D341Med (cell line): ENCODE measurements at regions not wholly inside any gene's neighbourhood (a gene's known extent, or its start where the extent isn't known, plus 50 kb on each side); places are given as distances from the start of the nearest gene placed in this dataset.
"Not testable (repeated sequence)": the region's sequence is repeated elsewhere in the genome, so short reads cannot be mapped to it uniquely, and the experiment has no call there.

Source experiments
- DNase-seq: peaks from one replicate; pipeline ENCODE4 v3.0.0; 2012; ENCODE audit warnings: low spot score

DNA sequence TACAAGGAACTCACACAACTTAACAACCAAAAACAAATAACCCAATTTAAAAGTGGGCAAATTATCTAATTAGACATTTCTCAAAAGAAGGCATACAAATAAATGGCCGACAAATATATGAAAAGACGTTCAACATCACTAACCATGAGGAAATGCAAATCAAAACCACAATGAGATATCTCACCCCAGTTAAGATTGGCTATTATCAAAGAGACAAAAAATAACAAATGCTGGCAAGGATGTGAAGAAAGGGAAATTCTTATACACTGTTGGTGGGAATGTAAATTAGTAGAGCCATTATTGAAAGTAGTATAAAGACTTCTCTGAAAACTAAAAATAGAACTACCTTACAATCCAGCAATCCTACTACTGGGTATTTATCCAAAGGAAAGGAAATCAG, 96.7 kb upstream of the SIRPG start:
- DNase-seq: no peak

DNA sequence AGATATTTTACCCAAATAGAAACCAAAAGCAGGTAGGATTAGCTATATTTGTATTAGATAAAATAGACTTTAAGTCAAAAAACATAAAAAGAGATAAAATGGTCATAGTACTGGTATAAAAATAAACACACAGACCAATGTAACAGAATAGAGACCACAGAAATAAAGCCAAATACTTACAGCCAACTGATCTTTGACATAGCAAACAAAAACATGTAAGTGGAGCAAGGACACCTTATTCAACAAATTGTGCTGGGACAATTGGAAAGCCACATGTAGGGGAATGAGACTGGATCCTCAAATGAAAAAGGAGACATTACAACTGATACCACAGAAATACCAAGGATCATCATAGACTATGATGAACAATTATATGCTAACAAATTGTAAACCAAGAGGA, 94.5 kb upstream of the SIRPG start:
- DNase-seq: no peak

DNA sequence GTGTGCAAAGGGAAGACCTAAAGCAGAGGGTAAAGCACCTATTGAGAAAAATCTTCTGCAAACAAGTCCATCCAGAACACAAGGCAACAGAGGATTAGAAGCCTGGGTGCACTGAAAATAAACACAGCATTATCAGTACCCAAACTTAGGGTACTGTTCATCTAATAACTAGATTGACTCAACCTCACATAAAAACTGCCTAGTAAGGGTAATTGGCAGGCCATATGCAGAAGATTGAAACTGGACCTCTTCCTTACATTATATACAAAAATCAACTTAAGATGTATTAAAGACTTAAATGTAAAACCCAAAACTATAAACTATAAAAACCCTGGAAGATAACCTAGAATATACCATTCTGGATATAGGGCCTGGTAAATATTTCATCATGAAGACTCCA, 91.2 kb upstream of the SIRPG start:
- DNase-seq: no peak

DNA sequence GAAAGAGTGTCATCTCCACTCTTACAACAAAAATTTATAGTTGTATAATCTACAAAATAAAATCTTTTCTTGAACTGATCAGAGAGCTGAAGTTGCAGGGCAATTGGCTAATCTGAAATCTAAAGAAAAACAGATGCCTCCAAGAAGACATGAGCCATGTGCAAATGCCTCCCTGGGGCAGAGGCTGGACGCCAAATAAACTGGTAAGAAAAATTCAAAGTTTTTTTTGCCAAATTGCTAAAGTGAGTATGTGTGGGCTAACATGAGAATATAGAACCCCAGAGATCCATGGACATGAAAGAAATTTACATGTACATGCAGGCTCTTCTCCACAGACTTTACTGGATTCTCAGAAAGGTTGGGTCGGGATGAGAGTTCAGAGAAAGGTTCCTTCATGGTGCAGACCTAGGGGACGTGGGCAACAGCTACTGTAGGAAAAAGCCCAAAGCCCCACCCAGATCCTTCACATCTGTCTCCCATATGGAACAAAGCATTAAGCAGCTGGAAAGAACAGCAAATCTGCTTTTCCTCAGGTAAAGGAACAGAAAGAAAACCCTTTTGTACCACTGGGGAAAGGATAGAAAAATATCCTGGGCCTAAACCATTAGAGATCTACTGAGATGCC, 90.5 kb upstream of the SIRPG start:
- DNase-seq: no peak

DNA sequence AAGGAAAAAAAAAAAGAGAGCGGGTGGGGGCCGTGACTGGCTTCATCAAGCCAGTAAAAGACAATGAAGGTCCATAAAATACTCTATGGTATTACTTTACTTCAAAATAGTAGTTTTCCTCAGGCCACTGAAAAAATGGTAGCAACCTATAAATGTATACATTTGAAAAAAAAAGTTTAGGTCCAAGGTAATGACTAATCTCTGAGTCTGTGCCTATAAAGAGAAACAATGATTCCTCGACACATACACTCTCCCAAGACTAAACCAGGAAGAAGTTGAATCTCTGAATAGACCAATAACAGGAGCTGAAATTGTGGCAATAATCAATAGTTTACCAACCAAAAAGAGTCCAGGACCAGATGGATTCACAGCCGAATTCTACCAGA, 84.5 kb upstream of the SIRPG start:
- not testable (repeated sequence) for DNase-seq

DNA sequence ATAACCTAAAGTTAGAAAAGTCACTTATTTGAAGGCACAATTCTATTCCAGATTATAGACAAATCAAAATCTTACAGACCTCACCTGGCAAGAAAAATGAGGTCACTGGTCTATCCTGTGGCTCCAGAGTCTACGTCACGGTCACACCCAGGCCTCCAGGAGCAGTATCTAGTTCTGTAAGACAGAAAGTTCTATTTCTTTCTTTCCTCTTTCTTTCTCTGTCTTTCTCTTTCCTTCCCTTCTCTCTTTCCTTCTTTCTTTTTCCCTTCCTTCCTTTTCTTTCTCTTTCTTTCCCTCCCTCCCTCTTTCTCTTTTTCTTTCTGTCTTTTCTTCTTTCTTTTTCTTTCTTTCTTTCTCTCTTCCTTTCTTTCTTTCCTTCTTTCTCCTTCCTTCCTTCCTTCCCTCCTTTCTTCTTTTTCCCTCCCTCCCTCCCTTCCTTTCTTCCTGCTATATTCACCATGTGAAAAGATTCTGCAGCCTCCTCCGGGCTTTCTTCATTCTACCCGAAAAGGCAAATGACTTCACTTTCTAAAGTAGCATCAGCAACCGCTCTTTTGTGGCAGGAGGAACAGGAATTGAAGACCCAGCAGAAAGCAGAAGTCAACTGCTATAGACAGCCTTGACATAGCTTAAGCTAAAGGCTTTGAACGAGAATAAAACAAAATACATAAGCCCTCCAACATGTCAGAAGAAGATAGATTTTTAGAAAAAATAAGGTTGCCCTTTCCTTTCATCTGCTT, 83.9 kb upstream of the SIRPG start:
- DNase-seq: no peak

DNA sequence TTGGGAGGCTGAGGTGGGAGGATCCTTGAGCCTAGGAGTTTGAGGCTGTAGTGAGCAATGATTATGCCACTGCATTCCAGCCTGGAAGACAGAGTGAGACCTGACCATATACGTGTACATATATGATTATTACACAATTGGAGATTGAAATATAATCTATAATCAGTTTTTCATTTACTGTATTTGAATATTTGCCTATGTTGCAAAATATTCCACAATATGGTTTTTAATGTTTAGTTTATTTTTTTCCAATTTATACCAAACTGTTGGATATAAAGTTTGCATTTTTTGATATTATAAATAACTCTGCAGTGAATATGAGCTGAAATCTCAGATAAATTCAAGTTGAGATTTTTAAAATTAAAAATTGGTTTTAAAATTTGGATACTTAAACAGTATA, 79.6 kb upstream of the SIRPG start:
- DNase-seq: no peak

DNA sequence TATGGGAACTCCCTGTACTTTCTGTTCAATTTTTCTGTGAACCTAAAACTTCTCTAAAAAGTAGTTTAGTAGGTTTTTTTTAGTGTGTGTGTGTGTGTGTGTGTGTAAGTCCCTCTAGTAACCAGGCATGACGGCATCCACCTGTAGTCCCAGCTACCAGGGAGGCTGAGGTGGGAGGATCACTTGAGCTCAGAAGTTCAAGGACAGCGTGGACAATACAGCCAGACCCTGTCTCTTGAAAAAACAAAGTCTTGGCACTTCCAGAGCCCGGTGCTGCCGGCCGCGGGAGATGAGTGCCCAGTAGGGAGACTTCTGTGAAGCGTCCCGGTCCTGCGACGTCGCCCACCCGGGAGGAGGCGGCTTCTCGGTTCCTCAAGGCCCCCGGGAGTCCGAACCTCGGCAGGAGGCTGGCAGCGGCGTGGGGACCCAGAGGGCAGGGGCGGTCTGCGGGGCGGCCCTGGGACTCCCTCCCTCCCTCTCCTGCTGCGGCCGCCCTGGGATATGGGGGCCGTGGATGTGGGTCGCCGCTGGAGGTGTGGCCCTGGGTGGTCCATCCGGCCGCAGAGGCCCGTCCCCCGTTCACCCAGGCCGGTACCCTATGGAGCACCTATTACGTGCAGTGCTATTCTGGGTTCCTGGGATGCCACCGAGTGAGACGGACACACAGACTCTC, 78.0 kb upstream of the SIRPG start:
- no peak for DNase-seq

DNA sequence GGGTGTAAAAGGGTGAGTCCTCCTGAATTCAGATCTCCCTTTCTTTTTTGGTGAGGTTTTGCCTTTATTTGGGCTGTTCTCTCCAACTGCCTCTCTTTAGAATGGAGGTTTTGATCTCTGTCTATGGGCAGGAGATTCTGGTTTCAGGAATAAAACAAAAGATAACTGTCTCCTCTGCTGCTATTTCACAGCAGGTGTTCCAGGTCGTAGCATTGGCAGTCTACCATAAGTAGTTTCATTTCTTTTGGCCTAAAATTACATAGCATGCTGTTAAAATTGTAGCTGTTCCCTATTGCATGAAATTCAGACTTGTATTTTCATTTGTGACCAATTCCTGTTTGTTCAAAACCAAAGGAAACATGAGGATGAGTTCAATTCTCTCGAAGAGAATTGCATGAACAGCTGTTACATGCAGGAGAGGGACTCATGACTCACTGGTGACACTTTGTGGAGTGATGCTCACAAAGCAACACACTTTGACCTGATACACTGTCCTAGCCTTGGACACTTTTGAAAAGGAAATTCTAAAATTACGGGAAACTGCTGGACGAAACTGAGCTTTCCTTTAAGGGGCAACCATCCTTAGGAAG, 76.8 kb upstream of the SIRPG start:
- no peak for DNase-seq

DNA sequence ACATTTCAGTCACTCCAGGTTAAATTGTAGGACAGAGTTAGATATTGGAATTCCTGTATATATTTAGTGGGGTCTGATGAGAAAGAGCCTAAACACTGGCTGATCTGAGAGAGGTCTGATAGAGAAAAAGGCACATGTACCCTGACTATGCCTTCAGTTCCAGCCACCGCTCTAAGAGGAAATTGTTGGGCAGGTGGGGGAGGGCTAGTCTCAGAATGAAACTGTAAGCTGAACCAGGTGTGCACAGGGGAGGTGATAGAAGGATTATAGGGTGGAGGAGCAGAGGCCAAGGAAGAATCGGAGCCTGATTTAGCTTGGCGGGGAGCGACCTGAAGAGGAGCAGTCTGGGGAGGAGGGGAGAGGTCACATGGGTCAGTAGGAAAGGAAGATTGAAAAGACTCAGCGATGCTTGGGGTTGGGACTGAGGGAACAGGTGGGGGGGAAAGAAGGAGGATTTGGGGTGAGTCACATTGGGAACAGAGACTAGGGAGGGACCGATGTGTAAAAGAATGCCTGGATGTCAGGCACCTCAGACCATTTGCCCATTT, 74.3 kb upstream of the SIRPG start:
- not testable (repeated sequence) for DNase-seq

DNA sequence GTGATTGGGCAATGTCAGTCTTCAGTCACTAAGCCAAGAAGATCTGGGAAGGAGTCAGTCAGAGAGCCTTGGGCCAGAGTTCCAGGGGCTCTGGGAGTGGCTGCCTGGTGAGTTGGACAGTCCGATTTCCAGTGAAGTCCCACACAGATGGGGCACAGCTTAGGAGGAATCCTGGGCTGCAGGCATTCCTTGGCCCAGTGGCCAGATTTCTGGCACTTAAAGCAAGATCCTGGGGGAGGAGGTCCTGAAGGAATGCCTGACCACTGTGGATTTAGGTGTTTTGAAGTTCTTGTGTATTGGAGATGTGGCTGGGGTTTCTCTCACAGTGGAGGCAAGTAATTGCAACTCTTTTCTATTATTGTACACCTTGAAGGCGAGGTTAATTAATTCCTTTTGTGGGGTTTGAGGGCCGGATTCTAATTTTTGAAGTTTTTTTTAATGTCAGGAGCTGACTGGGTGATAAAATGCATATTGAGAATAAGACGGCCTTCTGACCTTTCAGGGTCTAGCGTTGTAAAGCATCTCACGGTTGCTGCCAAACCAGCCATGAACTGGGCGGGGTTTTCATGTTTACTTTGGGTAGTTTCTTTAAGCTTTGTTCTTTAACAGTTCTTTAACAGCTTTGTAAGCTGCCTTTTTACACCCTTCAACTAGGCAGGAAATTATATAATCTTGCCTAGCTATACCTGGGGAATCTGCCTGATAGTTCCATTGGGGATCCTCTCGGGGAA, 73.6 kb upstream of the SIRPG start:
- not testable (repeated sequence) for DNase-seq

DNA sequence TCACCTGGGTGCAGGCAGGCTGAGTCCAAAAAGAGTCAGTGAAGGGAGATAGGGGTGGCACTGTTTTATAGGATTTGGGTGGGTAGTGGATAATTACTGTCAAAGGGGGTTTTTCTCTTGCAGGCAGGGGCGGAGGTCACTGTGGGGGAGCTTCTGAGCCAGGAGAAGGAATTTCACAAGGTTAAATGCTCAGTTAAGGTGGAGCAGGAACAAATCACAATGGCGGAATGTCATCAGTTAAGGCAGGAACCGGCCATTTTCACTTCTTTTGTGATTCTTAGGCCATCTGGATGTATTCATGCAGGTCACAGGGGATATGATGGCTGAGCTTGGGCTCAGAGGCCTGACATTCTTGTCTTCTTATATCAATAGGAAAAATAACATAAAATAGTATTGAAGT, 69.7 kb upstream of the SIRPG start:
- not testable (repeated sequence) for DNase-seq

DNA sequence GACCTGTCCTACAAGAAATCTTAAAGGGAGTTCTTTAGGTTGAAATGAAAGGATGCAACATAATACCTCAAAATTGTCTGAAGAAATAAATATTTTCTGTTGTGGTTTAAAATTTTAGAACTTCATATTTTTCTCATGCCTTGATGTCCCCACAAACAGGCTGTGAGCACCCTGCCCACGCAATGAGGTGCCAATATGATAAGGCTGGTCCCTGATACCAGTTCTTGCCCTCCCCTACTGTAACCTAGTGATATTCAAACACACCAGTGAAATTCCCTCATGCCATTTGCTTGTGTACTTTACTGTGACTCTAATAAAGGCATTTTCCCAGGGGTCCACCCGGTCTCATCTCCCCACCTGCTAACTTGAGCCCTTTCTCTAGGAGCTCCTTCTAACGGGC, 67.3 kb upstream of the SIRPG start:
- no peak for DNase-seq

DNA sequence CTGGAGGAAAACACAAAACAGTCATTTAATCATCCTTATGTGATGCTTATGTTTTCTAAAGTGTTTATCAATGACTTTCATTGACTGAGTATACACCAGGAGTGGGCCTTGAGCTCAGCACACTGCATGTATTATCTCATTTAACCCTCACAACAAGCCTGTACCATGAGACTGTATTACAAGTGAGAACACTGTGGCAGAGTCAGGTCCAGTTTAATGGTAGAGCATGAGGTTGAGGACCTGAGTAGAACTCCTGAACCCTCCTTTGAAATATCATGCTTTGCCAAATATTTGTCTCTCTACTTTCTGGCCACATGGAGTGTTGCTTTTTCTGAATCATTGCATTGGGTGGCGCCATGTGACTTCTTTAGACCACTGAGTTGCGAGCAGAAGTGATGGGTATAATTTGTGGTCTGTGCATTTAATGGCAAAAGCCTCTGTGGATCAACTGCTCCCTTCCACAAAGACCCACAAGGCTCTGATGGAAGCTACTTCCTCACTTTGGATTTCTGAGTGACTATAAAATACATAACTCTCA, 65.0 kb upstream of the SIRPG start:
- no peak for DNase-seq

DNA sequence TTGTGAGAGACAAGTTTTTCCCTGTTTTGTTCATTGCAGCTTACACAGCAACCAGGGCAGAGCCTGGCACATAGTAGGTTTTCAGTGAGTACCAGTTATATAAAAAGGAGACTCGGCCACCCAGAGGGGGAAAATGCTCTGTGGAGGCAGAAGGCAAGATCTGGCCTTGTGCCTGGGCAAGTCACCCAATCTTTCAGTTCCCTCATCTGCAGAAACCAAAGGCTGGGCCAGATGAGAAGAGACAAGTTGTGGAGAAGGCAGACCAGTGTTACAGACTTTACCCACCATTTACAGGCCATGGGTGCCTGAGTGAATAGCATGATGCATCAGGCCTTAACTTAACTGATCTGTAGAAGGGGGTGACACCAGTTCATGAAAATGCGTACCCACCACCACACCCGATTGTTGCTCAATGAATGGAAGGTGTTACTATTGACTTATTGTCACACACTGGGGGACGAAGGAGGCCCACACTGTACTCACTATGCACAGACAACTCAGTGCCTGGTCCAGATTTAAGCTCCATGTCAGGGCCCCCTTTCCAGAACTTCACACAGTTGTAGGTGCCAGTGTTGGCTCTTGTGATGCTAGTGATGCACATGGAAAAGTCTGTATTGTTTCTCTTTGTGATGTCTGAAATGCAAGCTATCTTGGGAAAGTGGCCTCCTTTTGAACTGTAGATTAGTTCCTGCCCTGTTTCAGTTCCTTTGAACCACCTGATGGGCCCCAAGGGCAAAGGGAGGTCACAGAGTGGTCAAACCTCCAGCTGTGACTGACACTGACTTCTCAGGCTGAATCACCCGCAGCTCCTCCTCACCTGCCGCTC, 64.3 kb upstream of the SIRPG start:
- DNase-seq: no peak

DNA sequence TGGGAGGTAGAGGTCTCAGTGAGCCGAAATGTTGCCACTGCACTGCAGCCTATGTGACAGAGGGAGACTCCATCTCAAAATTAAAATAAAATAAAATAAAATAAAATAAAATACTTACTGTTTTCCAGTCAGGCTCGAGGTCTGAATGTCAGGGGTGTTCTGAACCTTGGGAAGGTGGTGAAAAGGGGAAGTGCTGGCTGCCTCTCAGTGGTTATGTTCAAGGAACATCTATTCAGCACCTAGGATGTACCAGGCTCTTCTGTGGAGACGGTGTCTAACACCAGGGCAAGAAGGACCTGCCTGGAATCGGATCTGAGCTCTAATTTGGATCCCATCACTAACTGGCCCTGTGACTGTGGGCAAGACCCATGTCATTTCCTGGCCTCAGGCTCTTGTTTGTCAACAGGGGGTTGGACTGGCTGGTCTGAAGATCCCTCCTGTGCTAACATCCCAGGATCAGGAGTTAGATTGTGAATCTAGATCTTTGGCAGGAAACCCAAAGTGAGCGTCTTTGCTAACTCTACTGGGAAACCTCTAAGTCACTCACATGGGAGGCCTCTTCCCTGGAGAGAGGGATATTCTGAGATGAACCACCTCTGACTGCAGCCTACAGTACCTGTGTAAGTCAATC, 63.4 kb upstream of the SIRPG start:
- no peak for DNase-seq

DNA sequence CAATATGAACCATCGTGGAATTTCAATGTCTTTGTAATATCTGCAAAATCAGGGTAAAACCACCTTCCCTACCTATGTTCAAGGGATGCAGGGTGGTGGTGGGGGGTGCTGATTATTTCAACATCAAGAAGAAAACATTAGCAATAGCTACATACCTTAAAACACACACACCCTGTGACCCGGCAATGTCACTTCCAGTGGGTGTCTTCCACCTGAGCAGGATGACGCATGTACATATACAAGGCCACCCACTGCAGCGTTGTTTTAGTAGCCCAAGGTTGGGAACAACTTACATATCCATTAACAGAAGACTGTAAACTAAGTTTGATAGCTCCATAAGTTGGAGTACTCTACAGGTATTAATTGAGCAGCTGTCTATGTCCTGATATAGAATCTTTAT, 62.6 kb upstream of the SIRPG start:
- no peak for DNase-seq

DNA sequence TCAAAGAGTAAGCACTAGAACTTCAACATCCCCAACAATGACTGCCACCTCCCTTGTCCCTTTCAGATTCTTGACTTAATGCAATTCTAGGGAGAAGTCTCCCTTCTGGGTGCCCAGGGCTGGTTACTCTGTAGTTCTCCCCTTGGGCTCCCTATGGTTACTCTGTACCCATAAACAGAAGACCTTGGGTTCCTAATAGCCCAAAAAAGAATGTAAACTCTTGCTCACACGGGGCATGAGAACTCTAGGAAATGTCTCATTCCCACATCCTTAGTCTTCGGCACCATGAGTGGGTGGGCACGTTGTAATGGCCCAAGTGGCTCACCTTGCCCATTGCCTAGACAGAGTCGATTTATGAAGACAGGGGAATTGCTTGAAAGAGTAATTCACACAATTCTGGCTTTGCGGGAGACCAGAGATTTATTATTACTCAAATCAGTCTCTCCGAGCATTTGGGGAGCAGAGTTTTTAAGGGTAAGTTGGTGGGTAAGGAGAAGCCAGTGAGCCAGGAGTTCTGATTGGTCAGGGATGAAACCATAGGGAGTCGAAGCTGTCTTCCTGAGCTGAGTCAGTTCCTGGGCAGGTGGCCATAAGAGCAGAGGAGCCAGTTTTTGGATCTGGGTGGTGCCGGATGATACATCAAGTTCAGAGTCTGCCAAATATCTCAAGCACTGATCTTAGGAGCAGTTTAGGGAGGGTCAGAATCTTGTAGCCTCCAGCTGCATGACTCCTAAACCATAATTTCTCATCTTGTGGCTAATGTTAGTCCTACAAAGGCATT, 61.2 kb upstream of the SIRPG start:
- no peak for DNase-seq
